GM06990 (cell line): ENCODE measurements at regions not wholly inside any gene's neighbourhood (a gene's known extent, or its start where the extent isn't known, plus 50 kb on each side); places are given as distances from the start of the nearest gene placed in this dataset.

ENCODE experiments used
- DNase-seq: peaks from one replicate; pipeline ENCODE4 v3.0.0-alpha.2; 2011; ENCODE audit not compliant: insufficient read length; ENCODE audit errors: extremely low read depth
- H3K27me3 ChIP-seq: replicated peaks from 2 replicates; pipeline ENCODE4 v1.6.0; 2011; ENCODE audit warnings: low read length; ENCODE audit not compliant: control insufficient read depth, insufficient read depth
- H3K36me3 ChIP-seq: 2 replicates; pipeline ENCODE4 v1.5.1; 2011; ENCODE audit warnings: low read length; ENCODE audit not compliant: control insufficient read depth, insufficient read depth
- H3K4me3 ChIP-seq: replicated peaks from 2 replicates; pipeline ENCODE4 v1.5.1; 2011; ENCODE audit warnings: low read depth, mild to moderate bottlenecking, control low read depth, low read length
- CTCF ChIP-seq: IDR thresholded peaks from 2 replicates; pipeline ENCODE4 v1.5.1; 2011; ENCODE audit warnings: low read length, control low read depth, mild to moderate bottlenecking, inconsistent platforms; ENCODE audit not compliant: insufficient read depth, poor library complexity, severe bottlenecking

- Histone ChIP-seq H3K4me3 (no peak overlapping the region), H3K36me3 (no peaks in the 10 kb centered on the region), H3K27me3 (no peaks in the 10 kb centered on the region)
- no peak for TF ChIP-seq CTCF
- DNase-seq: no peak
These were observed 231.5 kb upstream of the TCF4 start for GRCh38 chr18:55819448-55819847.

GRCh38 chr18:55818284-55818683 lies 230.3 kb upstream of the TCF4 start:
- no peak for TF ChIP-seq CTCF
- Histone ChIP-seq H3K27me3 (no peaks in the 10 kb centered on the region), H3K36me3 (no peaks in the 10 kb centered on the region), H3K4me3 (no peak overlapping the region)
- DNase-seq: no peak

- no peak for DNase-seq
These were observed 223.9 kb upstream of the TCF4 start for GRCh38 chr18:55811925-55812324.

GRCh38 chr18:55805666-55806065 lies 217.7 kb upstream of the TCF4 start:
- no peak for DNase-seq
- Histone ChIP-seq H3K36me3 (no peaks in the 10 kb centered on the region), H3K4me3 (no peak overlapping the region), H3K27me3 (no peaks in the 10 kb centered on the region)
- no peak for TF ChIP-seq CTCF

More at GRCh38 chr18:55811925-55812324, 223.9 kb upstream of the TCF4 start:
- Histone ChIP-seq H3K36me3 (no peaks in the 10 kb centered on the region), H3K27me3 (no peaks in the 10 kb centered on the region), H3K4me3 (no peak overlapping the region)
- no peak for TF ChIP-seq CTCF

- DNase-seq: no peak
- no peak for TF ChIP-seq CTCF
- no peak overlapping the region for H3K4me3 ChIP-seq
These were observed 207.2 kb upstream of the TCF4 start for GRCh38 chr18:55795101-55795669.

More at GRCh38 chr18:55795101-55795669, 207.2 kb upstream of the TCF4 start:
- Histone ChIP-seq H3K36me3 (no peaks in the 10 kb centered on the region), H3K27me3 (no peaks in the 10 kb centered on the region)
